ENCODE measurements at regions not wholly inside any gene's neighbourhood (a gene's known extent, or its start where the extent isn't known, plus 50 kb on each side); places are given as distances from the start of the nearest gene placed in this dataset.

- TF ChIP-seq, protein P1, sequence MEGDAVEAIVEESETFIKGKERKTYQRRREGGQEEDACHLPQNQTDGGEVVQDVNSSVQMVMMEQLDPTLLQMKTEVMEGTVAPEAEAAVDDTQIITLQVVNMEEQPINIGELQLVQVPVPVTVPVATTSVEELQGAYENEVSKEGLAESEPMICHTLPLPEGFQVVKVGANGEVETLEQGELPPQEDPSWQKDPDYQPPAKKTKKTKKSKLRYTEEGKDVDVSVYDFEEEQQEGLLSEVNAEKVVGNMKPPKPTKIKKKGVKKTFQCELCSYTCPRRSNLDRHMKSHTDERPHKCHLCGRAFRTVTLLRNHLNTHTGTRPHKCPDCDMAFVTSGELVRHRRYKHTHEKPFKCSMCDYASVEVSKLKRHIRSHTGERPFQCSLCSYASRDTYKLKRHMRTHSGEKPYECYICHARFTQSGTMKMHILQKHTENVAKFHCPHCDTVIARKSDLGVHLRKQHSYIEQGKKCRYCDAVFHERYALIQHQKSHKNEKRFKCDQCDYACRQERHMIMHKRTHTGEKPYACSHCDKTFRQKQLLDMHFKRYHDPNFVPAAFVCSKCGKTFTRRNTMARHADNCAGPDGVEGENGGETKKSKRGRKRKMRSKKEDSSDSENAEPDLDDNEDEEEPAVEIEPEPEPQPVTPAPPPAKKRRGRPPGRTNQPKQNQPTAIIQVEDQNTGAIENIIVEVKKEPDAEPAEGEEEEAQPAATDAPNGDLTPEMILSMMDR (IDR thresholded peaks at IDR 0.05): no peak
- TF ChIP-seq POLR2A (IDR thresholded peaks at IDR 0.05): no peak
Measured at GRCh38 chr3:174749143-174749542, 110.0 kb upstream of the NAALADL2 start.

Measured in body of pancreas (tissue), 4 donors.